ENCODE measurements at regions not wholly inside any gene's neighbourhood (a gene's known extent, or its start where the extent isn't known, plus 50 kb on each side); places are given as distances from the start of the nearest gene placed in this dataset.

GRCh38 chr18:39648616-39649015 is 2083.0 kb upstream of the CELF4 start:
- POLR2A ChIA-PET: interaction anchor here (0.6 kb wide), 1 partner anchor 317 kb away, joined by 3 read pairs; no protein-coding TSS in a partner anchor
- no peaks in the 10 kb centered on the region for H3K4me1 ChIP-seq (ENCODE audit: control insufficient read depth, extremely low read depth, insufficient read depth, low read length)
- no peaks in the 10 kb centered on the region for H3K27me3 ChIP-seq (ENCODE audit: control insufficient read depth in 2 of 2, insufficient read depth in 2 of 2, low read length in 2 of 2)
- H2AFZ ChIP-seq (ENCODE audit: low read depth, low read length): no peak overlapping the region
- FAIRE-seq: no peak
- dilution Hi-C loops (cut with MboI; ENCODE audit: extremely low pct_ligation_motif_present, low sequenced_read_pairs) (no loop called here), intact Hi-C loops (cut with micrococcal nuclease) (no loop called here)
- CTCF ChIA-PET: interaction anchor here (0.9 to 1.4 kb wide), 6 partner anchors 9 to 193 kb away, joined by 3 to 4 read pairs (median 4); no protein-coding TSS in a partner anchor
- no peaks in the 10 kb centered on the region for H3K79me2 ChIP-seq (ENCODE audit: control insufficient read depth, insufficient read depth, low read length)
- H3K36me3 ChIP-seq (ENCODE audit: control insufficient read depth in 2 of 2, extremely low read depth in 1 of 2, insufficient read depth in 2 of 2, low read length in 2 of 2): no peaks in the 10 kb centered on the region
- TF ChIP-seq JUN (IDR thresholded peaks at IDR 0.05; ENCODE audit: borderline replicate concordance, insufficient read depth, insufficient read length, low read depth) (no peak), CTCF (IDR thresholded peaks at IDR 0.05; ENCODE audit: extremely low read depth in 1 of 2, insufficient read depth in 1 of 2, low read depth in 1 of 2, low read length in 2 of 2) (no peak), FOS (IDR thresholded peaks at IDR 0.05; ENCODE audit: borderline replicate concordance, insufficient read depth, low read length) (no peak), POLR2AphosphoS5 (IDR thresholded peaks at IDR 0.05; ENCODE audit: insufficient read depth, low read depth, low read length) (no peak), MYC (IDR thresholded peaks at IDR 0.05; ENCODE audit: low read depth, low read length) (no peak), GATA2 (IDR thresholded peaks at IDR 0.05; ENCODE audit: insufficient read depth, insufficient read length, low read depth, low read length) (no peak), EZH2 (IDR thresholded peaks at IDR 0.05; ENCODE audit: borderline replicate concordance, low read depth, low read length, severe bottlenecking) (no peak), POLR2A (IDR thresholded peaks at IDR 0.05; ENCODE audit: low read depth, low read length) (no peak)
- TF ChIP-seq, protein P1, sequence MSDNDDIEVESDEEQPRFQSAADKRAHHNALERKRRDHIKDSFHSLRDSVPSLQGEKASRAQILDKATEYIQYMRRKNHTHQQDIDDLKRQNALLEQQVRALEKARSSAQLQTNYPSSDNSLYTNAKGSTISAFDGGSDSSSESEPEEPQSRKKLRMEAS (IDR thresholded peaks at IDR 0.05; ENCODE audit: insufficient read depth, insufficient read length): no peak
- no peak for DNase-seq (ENCODE audit: low read depth, low spot score)
- H3K9ac ChIP-seq (replicated peaks; ENCODE audit: extremely low read depth, insufficient read depth, low read length): no peak overlapping the region
- no peak overlapping the region for H3K27ac ChIP-seq (ENCODE audit: insufficient read depth, low read depth, low read length)
- no peaks in the 10 kb centered on the region for H3K9me1 ChIP-seq (replicated peaks; ENCODE audit: control insufficient read depth, extremely low read depth, insufficient read depth, low read length)
- no TSS peak for BruUV-seq (replicated peaks)
- no peak overlapping the region for H3K4me3 ChIP-seq (replicated peaks in 1 of 3; ENCODE audit: insufficient read depth in 1 of 3, low read depth in 1 of 3, low read length in 3 of 3)
- H3K4me2 ChIP-seq (ENCODE audit: insufficient read depth, low read length): no peak overlapping the region
- no peaks in the 10 kb centered on the region for H4K20me1 ChIP-seq (replicated peaks; ENCODE audit: control insufficient read depth, extremely low read depth, insufficient read depth, low read length)
- no peaks in the 10 kb centered on the region for H3K9me3 ChIP-seq (replicated peaks; ENCODE audit: control insufficient read depth, insufficient read depth, low read length)

Measured in endothelial cell of umbilical vein (primary cell).